ENCODE measurements at regions not wholly inside any gene's neighbourhood (a gene's known extent, or its start where the extent isn't known, plus 50 kb on each side); places are given as distances from the start of the nearest gene placed in this dataset.

DNA sequence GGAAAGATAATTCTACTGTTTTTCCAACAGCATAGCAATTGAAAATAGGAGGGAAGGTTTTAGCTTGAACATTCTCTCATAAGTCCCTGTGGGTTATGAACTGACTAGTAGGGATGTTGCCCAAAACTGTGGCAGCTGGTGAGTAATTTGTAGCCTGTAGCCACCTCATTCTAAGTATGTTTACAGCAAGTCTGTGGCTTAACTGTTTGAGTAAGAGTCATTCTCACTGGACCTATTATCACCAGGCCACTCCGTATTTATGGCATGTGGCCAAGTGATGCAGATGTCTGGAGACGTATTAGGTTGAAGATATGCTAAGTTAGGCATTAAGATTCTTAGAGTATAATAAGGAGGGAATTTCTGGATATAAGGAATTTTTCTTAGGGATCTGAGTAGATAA lies 458.3 kb downstream of the ETNK1 start:
- Histone ChIP-seq H3K4me3 (no peak overlapping the region), H3K36me3 (peaks cover 4% of the 10 kb centered on the region), H3K27me3 (no peaks in the 10 kb centered on the region), H3K27ac (no peak overlapping the region), H3K9me3 (no peaks in the 10 kb centered on the region), H3K4me1 (no peaks in the 10 kb centered on the region)
- TF ChIP-seq POLR2AphosphoS5 (IDR thresholded peaks at IDR 0.05) (no peak), POLR2A (IDR thresholded peaks at IDR 0.05) (no peak)
- TF ChIP-seq, protein P1, sequence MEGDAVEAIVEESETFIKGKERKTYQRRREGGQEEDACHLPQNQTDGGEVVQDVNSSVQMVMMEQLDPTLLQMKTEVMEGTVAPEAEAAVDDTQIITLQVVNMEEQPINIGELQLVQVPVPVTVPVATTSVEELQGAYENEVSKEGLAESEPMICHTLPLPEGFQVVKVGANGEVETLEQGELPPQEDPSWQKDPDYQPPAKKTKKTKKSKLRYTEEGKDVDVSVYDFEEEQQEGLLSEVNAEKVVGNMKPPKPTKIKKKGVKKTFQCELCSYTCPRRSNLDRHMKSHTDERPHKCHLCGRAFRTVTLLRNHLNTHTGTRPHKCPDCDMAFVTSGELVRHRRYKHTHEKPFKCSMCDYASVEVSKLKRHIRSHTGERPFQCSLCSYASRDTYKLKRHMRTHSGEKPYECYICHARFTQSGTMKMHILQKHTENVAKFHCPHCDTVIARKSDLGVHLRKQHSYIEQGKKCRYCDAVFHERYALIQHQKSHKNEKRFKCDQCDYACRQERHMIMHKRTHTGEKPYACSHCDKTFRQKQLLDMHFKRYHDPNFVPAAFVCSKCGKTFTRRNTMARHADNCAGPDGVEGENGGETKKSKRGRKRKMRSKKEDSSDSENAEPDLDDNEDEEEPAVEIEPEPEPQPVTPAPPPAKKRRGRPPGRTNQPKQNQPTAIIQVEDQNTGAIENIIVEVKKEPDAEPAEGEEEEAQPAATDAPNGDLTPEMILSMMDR (IDR thresholded peaks at IDR 0.05): no peak
- no peak for DNase-seq (ENCODE audit: low spot score in 2 of 2)
- intact Hi-C loops (cut with DNase I; ENCODE audit: low total_unique reads): no loop called here

DNA sequence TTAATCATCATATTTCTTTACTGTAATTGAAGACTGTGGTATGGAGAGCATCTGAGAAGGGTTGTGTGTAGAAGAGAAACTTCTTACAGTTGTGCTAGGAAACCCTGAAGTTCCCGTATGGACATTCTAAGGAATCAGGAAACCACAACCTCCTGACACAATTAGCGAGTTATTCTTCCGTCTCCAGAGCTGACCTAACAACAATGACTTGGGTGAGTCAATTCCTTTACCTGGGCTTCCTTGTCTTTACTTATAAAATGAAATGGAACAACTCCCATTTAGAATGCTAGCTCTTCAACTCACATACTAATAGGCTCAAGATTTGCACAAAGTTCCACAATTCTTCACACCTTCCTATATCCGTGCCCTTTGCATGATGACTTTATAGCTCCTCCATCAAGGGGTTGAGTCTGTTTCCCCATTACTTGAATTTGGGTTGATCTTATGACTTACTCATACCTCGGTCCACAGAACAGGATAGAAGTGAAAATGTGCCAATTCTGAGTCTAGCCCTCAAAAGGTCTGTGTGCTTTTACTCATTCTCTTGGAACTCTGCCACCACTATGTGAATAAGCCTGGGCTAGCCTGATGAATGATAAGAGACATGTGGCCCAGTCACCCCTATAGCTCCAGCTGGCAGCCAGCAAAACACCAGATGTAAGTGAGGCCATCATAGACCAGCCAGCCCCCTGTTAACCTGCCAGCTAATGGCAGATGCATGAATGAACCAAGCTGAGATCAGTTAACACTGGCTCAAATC lies 459.4 kb downstream of the ETNK1 start:
- Histone ChIP-seq H3K27ac (no peak overlapping the region), H3K27me3 (no peaks in the 10 kb centered on the region), H3K4me3 (no peak overlapping the region), H3K36me3 (no peaks in the 10 kb centered on the region), H3K4me1 (no peaks in the 10 kb centered on the region), H3K9me3 (no peaks in the 10 kb centered on the region)
- DNase-seq (ENCODE audit: low spot score in 2 of 2): no peak
- TF ChIP-seq, protein P1 (IDR thresholded peaks at IDR 0.05): no peak
- no peak for TF ChIP-seq POLR2A (IDR thresholded peaks at IDR 0.05)
- no peak for TF ChIP-seq POLR2AphosphoS5 (IDR thresholded peaks at IDR 0.05)
- intact Hi-C loops (cut with DNase I; ENCODE audit: low total_unique reads): no loop called here

DNA sequence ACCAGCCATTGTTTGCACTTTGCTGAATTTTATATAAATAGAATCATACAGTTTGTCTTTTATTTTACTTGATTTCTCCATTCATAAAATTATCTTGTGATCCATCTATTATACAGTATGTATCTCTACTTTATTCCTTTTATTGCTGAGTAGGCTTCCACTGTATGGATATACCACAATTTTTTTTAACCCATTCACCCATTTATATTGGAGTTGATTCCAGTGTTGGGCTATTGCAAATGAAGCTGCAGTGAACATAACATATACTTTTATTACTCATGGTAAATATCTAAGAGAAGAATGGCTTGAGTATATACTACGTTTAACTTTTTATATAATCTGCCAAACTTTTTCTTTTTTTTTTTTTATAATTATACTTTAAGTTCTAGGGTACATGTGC lies 463.6 kb downstream of the ETNK1 start:
- Histone ChIP-seq H3K4me3 (no peak overlapping the region), H3K27me3 (no peaks in the 10 kb centered on the region), H3K4me1 (no peaks in the 10 kb centered on the region), H3K9me3 (no peaks in the 10 kb centered on the region), H3K27ac (no peak overlapping the region), H3K36me3 (no peaks in the 10 kb centered on the region)
- no peak for DNase-seq (ENCODE audit: low spot score in 2 of 2)
- TF ChIP-seq, protein P1 (IDR thresholded peaks at IDR 0.05): no peak
- TF ChIP-seq POLR2AphosphoS5 (IDR thresholded peaks at IDR 0.05) (no peak), POLR2A (IDR thresholded peaks at IDR 0.05) (no peak)
- intact Hi-C loops (cut with DNase I; ENCODE audit: low total_unique reads): no loop called here

DNA sequence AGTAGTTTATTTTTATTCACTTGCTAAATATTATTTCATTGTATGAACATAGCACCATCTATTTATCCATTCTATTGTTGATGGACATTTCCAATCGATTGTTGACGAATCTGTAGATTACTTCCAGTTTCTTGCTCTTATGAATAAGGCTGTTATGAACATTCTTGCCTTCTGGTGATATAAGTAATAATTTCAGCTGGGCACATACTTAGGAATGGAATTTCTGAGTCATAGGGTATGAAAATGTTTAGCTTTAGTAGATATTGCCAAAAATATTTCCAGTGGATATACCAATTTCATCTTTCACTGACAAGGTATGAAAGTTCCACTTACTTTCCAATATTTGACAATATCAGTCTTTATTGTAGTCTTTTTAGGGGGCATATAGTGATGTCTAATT lies 468.5 kb downstream of the ETNK1 start:
- H3K27ac ChIP-seq: no peak overlapping the region
- no peaks in the 10 kb centered on the region for H3K36me3 ChIP-seq
- H3K4me3 ChIP-seq: no peak overlapping the region
- TF ChIP-seq POLR2A (IDR thresholded peaks at IDR 0.05): no peak
- TF ChIP-seq, protein P1 (IDR thresholded peaks at IDR 0.05): no peak
- TF ChIP-seq POLR2AphosphoS5 (IDR thresholded peaks at IDR 0.05): no peak
- H3K27me3 ChIP-seq: no peaks in the 10 kb centered on the region
- no peak for DNase-seq (ENCODE audit: low spot score in 2 of 2)
- no peaks in the 10 kb centered on the region for H3K4me1 ChIP-seq
- intact Hi-C loops (cut with DNase I; ENCODE audit: low total_unique reads): no loop called here
- no peaks in the 10 kb centered on the region for H3K9me3 ChIP-seq

DNA sequence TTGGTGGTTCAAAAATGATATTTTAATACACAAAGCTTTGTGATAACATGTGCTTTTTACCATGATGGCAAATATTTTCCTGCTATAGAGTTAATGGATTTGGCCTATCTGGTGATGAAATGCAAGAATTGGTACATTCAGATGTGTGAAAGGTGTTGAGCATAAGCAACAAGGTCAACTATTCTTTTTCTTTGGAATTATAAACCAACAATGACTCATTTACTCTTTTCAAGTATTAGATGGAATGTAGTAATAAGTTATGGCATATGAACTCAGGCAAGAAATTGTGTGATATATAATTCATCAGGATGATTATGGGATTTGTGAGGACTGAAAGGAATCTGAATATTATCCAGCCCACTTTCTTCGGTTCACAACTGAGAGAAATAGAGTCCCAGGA lies 471.4 kb downstream of the ETNK1 start:
- no peak for TF ChIP-seq POLR2AphosphoS5 (IDR thresholded peaks at IDR 0.05)
- TF ChIP-seq, protein P1 (IDR thresholded peaks at IDR 0.05): no peak
- no peak for TF ChIP-seq POLR2A (IDR thresholded peaks at IDR 0.05)
- Histone ChIP-seq H3K4me1 (no peaks in the 10 kb centered on the region), H3K9me3 (no peaks in the 10 kb centered on the region), H3K4me3 (no peak overlapping the region), H3K27ac (no peak overlapping the region), H3K36me3 (no peaks in the 10 kb centered on the region), H3K27me3 (no peaks in the 10 kb centered on the region)
- intact Hi-C loops (cut with DNase I; ENCODE audit: low total_unique reads): no loop called here
- DNase-seq (ENCODE audit: low spot score in 2 of 2): no peak

All from breast epithelium (tissue), 4 donors.